ENCODE measurements at regions not wholly inside any gene's neighbourhood (a gene's known extent, or its start where the extent isn't known, plus 50 kb on each side); places are given as distances from the start of the nearest gene placed in this dataset.

GRCh38 chrX:3191796-3192195 is 150.5 kb downstream of the ARSF start:
- no peak for TF ChIP-seq CTCF (IDR thresholded peaks at IDR 0.05; ENCODE audit: insufficient read depth, low read length)
- DNase-seq (ENCODE audit: low read depth): no peak

GRCh38 chrX:3191201-3191600 is 149.9 kb downstream of the ARSF start:
- no peak for DNase-seq (ENCODE audit: low read depth)
- no peak overlapping the region for H3K4me3 ChIP-seq (ENCODE audit: low read depth, low read length)

More at GRCh38 chrX:3191796-3192195, 150.5 kb downstream of the ARSF start:
- H3K4me3 ChIP-seq (ENCODE audit: low read depth, low read length): no peak overlapping the region

GRCh38 chrX:3184176-3184930 is 143.1 kb downstream of the ARSF start:
- TF ChIP-seq CTCF (IDR thresholded peaks at IDR 0.05; ENCODE audit: insufficient read depth, low read length): no peak
- no peak overlapping the region for H3K4me3 ChIP-seq (ENCODE audit: low read depth, low read length)
- DNase-seq (ENCODE audit: low read depth): peak; percentile 85

More at GRCh38 chrX:3191201-3191600, 149.9 kb downstream of the ARSF start:
- no peak for TF ChIP-seq CTCF (IDR thresholded peaks at IDR 0.05; ENCODE audit: insufficient read depth, low read length)

- no peak overlapping the region for H3K4me3 ChIP-seq (ENCODE audit: low read depth, low read length)
- DNase-seq (ENCODE audit: low read depth): no peak
- no peak for TF ChIP-seq CTCF (IDR thresholded peaks at IDR 0.05; ENCODE audit: insufficient read depth, low read length)
These were observed 140.6 kb downstream of the ARSF start for GRCh38 chrX:3181846-3182245.

GRCh38 chrX:3178329-3178728 is 137.1 kb downstream of the ARSF start:
- no peak for DNase-seq (ENCODE audit: low read depth)
- TF ChIP-seq CTCF (IDR thresholded peaks at IDR 0.05; ENCODE audit: insufficient read depth, low read length): no peak
- H3K4me3 ChIP-seq (ENCODE audit: low read depth, low read length): no peak overlapping the region

- no peak for DNase-seq (ENCODE audit: low read depth)
- no peak overlapping the region for H3K4me3 ChIP-seq (ENCODE audit: low read depth, low read length)
- no peak for TF ChIP-seq CTCF (IDR thresholded peaks at IDR 0.05; ENCODE audit: insufficient read depth, low read length)
These were observed 136.6 kb downstream of the ARSF start for GRCh38 chrX:3177851-3178250.

GRCh38 chrX:3176439-3176820 is 135.2 kb downstream of the ARSF start:
- TF ChIP-seq CTCF (IDR thresholded peaks at IDR 0.05; ENCODE audit: insufficient read depth, low read length): no peak
- DNase-seq (ENCODE audit: low read depth): peak; percentile 57
- no peak overlapping the region for H3K4me3 ChIP-seq (ENCODE audit: low read depth, low read length)

Data from fibroblast of the aortic adventitia (primary cell).